PC-3 (cell line): ENCODE measurements at regions not wholly inside any gene's neighbourhood (a gene's known extent, or its start where the extent isn't known, plus 50 kb on each side); places are given as distances from the start of the nearest gene placed in this dataset.
A peak's percentile ranks its signal among the peaks of the same experiment; 100 is the strongest.

Source experiments
- ATAC-seq: fragments of 200-7000 bp; cut with Tn5 transposase; 2 replicates; pipeline ENCODE4 v1.9.1; 2020; ENCODE audit warnings: mild to moderate bottlenecking, moderate library complexity
- BruUV-seq: library from RNA; stranded (reverse); fragments of 400-500 nt; replicated peaks from 2 replicates; lab custom pipeline; 2021; lab: Mats Ljungman, UMichigan
- CTCF ChIA-PET: fragments of 300-600 bp; sonication (Branson Sonifier 250); formaldehyde crosslinking; loops from one replicate; lab custom pipeline; 2022; ENCODE audit warnings: antibody characterized with exemption; lab: Charles Lee
- POLR2A ChIA-PET: fragments of 300-600 bp; sonication (Branson Sonifier 250); formaldehyde crosslinking; loops from one replicate; lab custom pipeline; 2022; ENCODE audit warnings: antibody characterized with exemption; ENCODE audit not compliant: unreplicated experiment; lab: Charles Lee
- DNase-seq: peaks from one replicate; pipeline ENCODE4 v3.0.0-alpha.2; 2015
- H2AFZ ChIP-seq: fragments of 300-600 bp; sonication (generic); 2 replicates; pipeline ENCODE4 v1.6.0; 2016; ENCODE audit warnings: antibody characterized with exemption, low read length
- H3F3A ChIP-seq: fragments of 300-600 bp; sonication (generic); one replicate; pipeline ENCODE4 v1.6.0; 2017; ENCODE audit warnings: antibody characterized with exemption, low read length, control low read depth, mild to moderate bottlenecking; ENCODE audit not compliant: unreplicated experiment
- H3K27ac ChIP-seq: fragments of 300-600 bp; sonication (generic); 2 replicates; pipeline ENCODE4 v1.5.1; 2016; ENCODE audit warnings: mild to moderate bottlenecking, low read length
- H3K27me3 ChIP-seq: fragments of 300-600 bp; sonication (generic); 2 replicates; pipeline ENCODE4 v1.6.1; 2016; ENCODE audit warnings: low read length, mixed read lengths
- H3K36me3 ChIP-seq: fragments of 300-600 bp; sonication (generic); 2 replicates; pipeline ENCODE4 v1.6.1; 2016; ENCODE audit warnings: low read depth, mixed run types, low read length, mixed read lengths
- H3K4me1 ChIP-seq: fragments of 300-600 bp; sonication (generic); 2 replicates; pipeline ENCODE4 v1.5.1; 2016; ENCODE audit warnings: low read length; ENCODE audit not compliant: insufficient read depth
- H3K4me2 ChIP-seq: fragments of 300-600 bp; sonication (generic); 2 replicates; pipeline ENCODE4 v1.6.0; 2016; ENCODE audit warnings: low read length
- H3K4me3 ChIP-seq: fragments of 300-600 bp; sonication (generic); 2 replicates; pipeline ENCODE4 v1.5.1; 2016; ENCODE audit warnings: mild to moderate bottlenecking, low read length, mixed read lengths
- H3K79me2 ChIP-seq: fragments of 300-600 bp; sonication (generic); 2 replicates; pipeline ENCODE4 v1.6.1; 2017; ENCODE audit warnings: low read length, mixed read lengths
- H3K9ac ChIP-seq: fragments of 300-600 bp; sonication (generic); 2 replicates; pipeline ENCODE4 v1.6.0; 2016; ENCODE audit warnings: mild to moderate bottlenecking, low read length
- H3K9me2 ChIP-seq: fragments of 300-600 bp; sonication (generic); replicated peaks from 2 replicates; pipeline ENCODE4 v1.6.1; 2016; ENCODE audit warnings: mixed run types, low read length, mixed read lengths
- H3K9me3 ChIP-seq: fragments of 300-600 bp; sonication (generic); 2 replicates; pipeline ENCODE4 v1.6.1; 2016; ENCODE audit warnings: low read length, mixed read lengths
- H4K20me1 ChIP-seq: fragments of 300-600 bp; sonication (generic); 2 replicates; pipeline ENCODE4 v1.6.1; 2016; ENCODE audit warnings: low read length, mixed read lengths
- CTCF ChIP-seq: fragments of 300-600 bp; sonication (generic); conservative IDR thresholded peaks from 2 replicates; pipeline ENCODE4 v1.5.1; 2017; ENCODE audit warnings: antibody characterized with exemption, low read depth, mild to moderate bottlenecking, low read length
- EZH2 ChIP-seq: fragments of 300-600 bp; sonication (generic); IDR thresholded peaks from one replicate; pipeline ENCODE4 v1.6.1; 2017; ENCODE audit warnings: antibody characterized with exemption, mild to moderate bottlenecking, low read length; ENCODE audit not compliant: unreplicated experiment
- EZH2phosphoT487 ChIP-seq: fragments of 300-600 bp; sonication (generic); IDR thresholded peaks from 2 replicates; pipeline ENCODE4 v1.6.1; 2018; ENCODE audit warnings: mild to moderate bottlenecking, antibody characterized with exemption, low read length, borderline replicate concordance
- intact Hi-C: fragments of 100-400 bp; cut with micrococcal nuclease; formaldehyde crosslinking; loops from 2 replicates; pipeline ENCODE4 v1.9.0; 2023

GRCh38 chr3:103712320-103713008 lies 1277.6 kb downstream of the ZPLD1 start:
- no peak overlapping the region for H2AFZ ChIP-seq
- H4K20me1 ChIP-seq = no peaks in the 10 kb centered on the region
- H3K9ac ChIP-seq = no peak overlapping the region
- DNase-seq = peak; percentile 77
- peak overlapping the region; percentile 15 for H3K27ac ChIP-seq
- no peaks in the 10 kb centered on the region for H3K36me3 ChIP-seq
- no TSS peak for BruUV-seq
- H3K4me1 ChIP-seq = peaks cover 14% of the 10 kb centered on the region
- POLR2A ChIA-PET = no interaction called here
- no peaks in the 10 kb centered on the region for H3F3A ChIP-seq
- TF ChIP-seq CTCF (no peak), EZH2 (no peak), EZH2phosphoT487 (no peak)
- no peaks in the 10 kb centered on the region for H3K9me2 ChIP-seq
- H3K27me3 ChIP-seq = no peaks in the 10 kb centered on the region
- H3K79me2 ChIP-seq = no peaks in the 10 kb centered on the region
- CTCF ChIA-PET = no interaction called here
- H3K9me3 ChIP-seq = no peaks in the 10 kb centered on the region
- intact Hi-C loops = no loop called here
- H3K4me2 ChIP-seq = 0 out of 2 replicates have a peak overlapping the region, but pooled peaks have one; percentile 17
- ATAC-seq = peak; percentile 99
- no peak overlapping the region for H3K4me3 ChIP-seq

- Histone ChIP-seq H3K4me1 (no peaks in the 10 kb centered on the region), H3K4me2 (no peak overlapping the region), H3K36me3 (no peaks in the 10 kb centered on the region), H3F3A (no peaks in the 10 kb centered on the region), H3K9ac (no peak overlapping the region), H3K27ac (no peak overlapping the region), H3K79me2 (no peaks in the 10 kb centered on the region), H3K4me3 (no peak overlapping the region), H3K27me3 (no peaks in the 10 kb centered on the region), H3K9me3 (no peaks in the 10 kb centered on the region), H3K9me2 (no peaks in the 10 kb centered on the region), H2AFZ (no peak overlapping the region), H4K20me1 (no peaks in the 10 kb centered on the region)
- no peak for ATAC-seq
- intact Hi-C loops = no loop called here
- no TSS peak for BruUV-seq
- ChIA-PET POLR2A (no interaction called here), CTCF (no interaction called here)
- no peak for TF ChIP-seq EZH2phosphoT487
- DNase-seq = no peak
Observed at GRCh38 chr3:103729547-103729946, 1294.7 kb downstream of the ZPLD1 start.

GRCh38 chr3:103730744-103731143 lies 1295.9 kb downstream of the ZPLD1 start:
- H3K79me2 ChIP-seq = no peaks in the 10 kb centered on the region
- no TSS peak for BruUV-seq
- DNase-seq = no peak
- no peaks in the 10 kb centered on the region for H3K9me3 ChIP-seq
- H3K4me3 ChIP-seq = no peak overlapping the region
- H3K9me2 ChIP-seq = no peaks in the 10 kb centered on the region
- no peaks in the 10 kb centered on the region for H3K27me3 ChIP-seq
- intact Hi-C loops = no loop called here
- no peak overlapping the region for H3K9ac ChIP-seq
- no peak for ATAC-seq
- H2AFZ ChIP-seq = no peak overlapping the region
- no peaks in the 10 kb centered on the region for H3K4me1 ChIP-seq
- no peaks in the 10 kb centered on the region for H4K20me1 ChIP-seq
- no peak overlapping the region for H3K4me2 ChIP-seq
- no peak overlapping the region for H3K27ac ChIP-seq
- H3F3A ChIP-seq = no peaks in the 10 kb centered on the region
- H3K36me3 ChIP-seq = no peaks in the 10 kb centered on the region
- POLR2A ChIA-PET = no interaction called here
- CTCF ChIA-PET = no interaction called here
- no peak for TF ChIP-seq EZH2
- no peak for TF ChIP-seq CTCF
- no peak for TF ChIP-seq EZH2phosphoT487
